ENCODE measurements at regions not wholly inside any gene's neighbourhood (a gene's known extent, or its start where the extent isn't known, plus 50 kb on each side); places are given as distances from the start of the nearest gene placed in this dataset.

DNA sequence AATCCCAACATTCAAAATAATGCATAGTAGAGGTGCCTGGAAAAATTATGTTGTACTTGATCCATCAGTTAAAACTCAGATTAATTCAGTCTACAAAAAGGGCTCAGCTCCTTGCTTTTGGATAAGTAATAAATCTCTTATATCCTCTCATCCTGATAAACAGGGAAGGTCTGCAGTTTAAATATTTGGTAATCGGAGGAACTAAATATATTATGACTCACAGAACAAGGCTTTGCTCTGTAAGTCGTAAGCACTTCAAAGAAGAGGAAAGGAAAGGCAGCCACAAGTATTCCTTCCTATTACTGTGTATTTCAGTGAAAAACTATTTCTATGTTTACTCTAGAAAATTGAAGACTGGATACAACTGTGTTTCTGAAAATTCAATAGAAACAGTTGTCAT lies 757.9 kb downstream of the CDY2B start:
- no peak for DNase-seq
- Histone ChIP-seq H3K9me3 (no peaks in the 10 kb centered on the region), H3K27ac (no peak overlapping the region), H3K4me1 (no peaks in the 10 kb centered on the region), H3K36me3 (no peaks in the 10 kb centered on the region), H3K27me3 (no peaks in the 10 kb centered on the region), H3K4me3 (no peak overlapping the region)
- intact Hi-C loops (cut with DNase I) = no loop called here
- TF ChIP-seq, protein P1, sequence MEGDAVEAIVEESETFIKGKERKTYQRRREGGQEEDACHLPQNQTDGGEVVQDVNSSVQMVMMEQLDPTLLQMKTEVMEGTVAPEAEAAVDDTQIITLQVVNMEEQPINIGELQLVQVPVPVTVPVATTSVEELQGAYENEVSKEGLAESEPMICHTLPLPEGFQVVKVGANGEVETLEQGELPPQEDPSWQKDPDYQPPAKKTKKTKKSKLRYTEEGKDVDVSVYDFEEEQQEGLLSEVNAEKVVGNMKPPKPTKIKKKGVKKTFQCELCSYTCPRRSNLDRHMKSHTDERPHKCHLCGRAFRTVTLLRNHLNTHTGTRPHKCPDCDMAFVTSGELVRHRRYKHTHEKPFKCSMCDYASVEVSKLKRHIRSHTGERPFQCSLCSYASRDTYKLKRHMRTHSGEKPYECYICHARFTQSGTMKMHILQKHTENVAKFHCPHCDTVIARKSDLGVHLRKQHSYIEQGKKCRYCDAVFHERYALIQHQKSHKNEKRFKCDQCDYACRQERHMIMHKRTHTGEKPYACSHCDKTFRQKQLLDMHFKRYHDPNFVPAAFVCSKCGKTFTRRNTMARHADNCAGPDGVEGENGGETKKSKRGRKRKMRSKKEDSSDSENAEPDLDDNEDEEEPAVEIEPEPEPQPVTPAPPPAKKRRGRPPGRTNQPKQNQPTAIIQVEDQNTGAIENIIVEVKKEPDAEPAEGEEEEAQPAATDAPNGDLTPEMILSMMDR (IDR thresholded peaks at IDR 0.05) = no peak
- no peak for TF ChIP-seq POLR2A (IDR thresholded peaks at IDR 0.05)
- 78% methylated on average over 2 of the region's 2 CpGs; no CpG with 5 or more reads in 1 of the 2 donors for WGBS, 2 donors

DNA sequence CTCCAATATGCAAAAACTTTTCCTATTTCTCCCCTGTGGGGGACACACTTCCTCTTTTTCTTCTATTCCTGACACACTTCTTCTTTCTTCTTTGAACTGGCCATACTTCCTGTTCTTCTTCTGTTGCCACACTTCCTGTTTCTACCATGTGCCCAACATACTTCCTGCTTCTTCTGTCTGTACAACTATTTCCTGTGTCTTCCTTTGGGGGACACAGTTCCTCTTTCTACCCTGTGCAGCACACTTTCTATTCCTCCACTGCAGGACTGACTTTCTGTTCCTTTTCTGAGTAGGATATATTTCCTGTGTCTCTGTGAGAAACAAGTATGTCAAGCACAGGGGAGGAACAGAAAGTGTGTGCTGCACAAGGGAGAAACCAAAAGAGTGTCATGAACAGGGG lies 794.7 kb downstream of the CDY2B start:
- DNase-seq = no peak
- no peaks in the 10 kb centered on the region for H3K4me1 ChIP-seq
- intact Hi-C loops (cut with DNase I) = no loop called here

DNA sequence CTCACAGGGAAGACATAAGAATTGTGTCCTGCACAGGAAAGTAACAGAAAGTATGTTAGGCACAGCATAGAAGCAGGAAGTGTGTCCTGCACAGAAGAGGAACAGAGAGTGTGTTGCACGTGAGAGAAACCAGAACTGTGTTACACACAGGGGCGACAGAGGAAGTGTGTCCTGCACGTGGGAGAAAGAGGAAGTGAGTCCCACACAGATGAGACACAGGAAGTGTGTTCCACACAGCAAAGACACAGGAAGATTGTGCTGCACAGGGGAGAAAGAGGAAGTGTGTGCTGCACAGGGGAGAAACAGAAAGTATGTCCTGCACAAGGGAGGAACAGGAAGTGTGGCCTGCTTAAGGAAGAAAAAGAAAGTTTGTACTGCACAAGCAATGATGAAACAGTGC lies 800.1 kb downstream of the CDY2B start:
- TF ChIP-seq POLR2A (IDR thresholded peaks at IDR 0.05) = no peak
- TF ChIP-seq, protein P1 (IDR thresholded peaks at IDR 0.05) = no peak
- Histone ChIP-seq H3K27ac (no peak overlapping the region), H3K9me3 (no peaks in the 10 kb centered on the region), H3K4me3 (no peak overlapping the region), H3K36me3 (no peaks in the 10 kb centered on the region), H3K4me1 (no peaks in the 10 kb centered on the region), H3K27me3 (no peaks in the 10 kb centered on the region)
- WGBS, 2 donors = 53% methylated on average over 3 of the region's 3 CpGs; no CpG with 5 or more reads in 1 of the 2 donors
- no peak for DNase-seq
- intact Hi-C loops (cut with DNase I) = no loop called here

More for the DNA sequence above, 794.7 kb downstream of the CDY2B start:
- H3K36me3 ChIP-seq = no peaks in the 10 kb centered on the region
- no peak overlapping the region for H3K27ac ChIP-seq
- no peak overlapping the region for H3K4me3 ChIP-seq
- TF ChIP-seq, protein P1 (IDR thresholded peaks at IDR 0.05) = no peak
- no peak for TF ChIP-seq POLR2A (IDR thresholded peaks at IDR 0.05)
- no peaks in the 10 kb centered on the region for H3K9me3 ChIP-seq
- no peaks in the 10 kb centered on the region for H3K27me3 ChIP-seq

DNA sequence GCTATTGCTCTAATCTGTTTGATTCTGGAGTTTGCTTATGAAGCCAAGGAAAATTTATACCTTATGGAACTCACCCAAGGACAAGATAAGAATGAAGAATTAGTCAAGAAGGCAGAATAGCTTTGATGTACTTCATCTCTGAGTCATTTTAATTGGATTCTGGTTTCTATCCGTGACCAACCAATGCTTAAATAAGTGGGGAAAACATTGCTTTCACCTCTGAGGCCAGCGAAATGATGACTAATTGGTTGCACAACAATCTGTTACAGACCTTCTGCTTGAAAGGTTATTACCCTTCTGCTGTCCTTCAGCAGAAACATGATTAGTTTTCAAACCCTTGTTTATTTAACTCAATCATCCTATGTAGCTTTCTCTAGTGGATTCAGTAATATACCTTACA lies 812.7 kb downstream of the CDY2B start:
- intact Hi-C loops (cut with DNase I) = no loop called here
- no peak overlapping the region for H3K4me3 ChIP-seq
- 22% methylated on average over 2 of the region's 2 CpGs; no CpG with 5 or more reads in 1 of the 2 donors for WGBS, 2 donors
- H3K36me3 ChIP-seq = no peaks in the 10 kb centered on the region
- no peaks in the 10 kb centered on the region for H3K4me1 ChIP-seq
- TF ChIP-seq, protein P1 (IDR thresholded peaks at IDR 0.05) = no peak
- no peak for TF ChIP-seq POLR2A (IDR thresholded peaks at IDR 0.05)
- no peaks in the 10 kb centered on the region for H3K9me3 ChIP-seq
- no peaks in the 10 kb centered on the region for H3K27me3 ChIP-seq
- DNase-seq = no peak
- H3K27ac ChIP-seq = no peak overlapping the region

DNA sequence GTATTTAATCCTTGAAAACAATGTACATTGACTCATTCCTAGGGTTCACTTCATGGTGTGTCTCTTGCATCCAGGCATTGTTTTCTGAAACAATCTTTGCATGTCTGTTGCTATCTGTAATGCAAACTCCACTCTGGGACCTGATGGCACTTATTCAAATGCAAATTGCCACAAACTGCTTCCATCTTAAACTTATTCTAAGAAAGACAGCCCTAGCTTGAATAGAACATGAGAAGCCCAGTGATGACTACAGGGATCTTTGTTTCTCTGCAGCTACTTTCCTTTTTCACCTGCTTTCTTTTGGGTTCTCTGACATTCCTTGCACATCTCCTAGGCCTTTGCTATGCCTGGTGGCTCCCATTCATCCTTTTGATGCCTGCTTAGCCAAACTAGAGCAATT lies 827.0 kb downstream of the CDY2B start:
- Histone ChIP-seq H3K4me1 (no peaks in the 10 kb centered on the region), H3K27ac (no peak overlapping the region), H3K4me3 (no peak overlapping the region), H3K36me3 (no peaks in the 10 kb centered on the region), H3K9me3 (no peaks in the 10 kb centered on the region), H3K27me3 (no peaks in the 10 kb centered on the region)
- no peak for TF ChIP-seq POLR2A (IDR thresholded peaks at IDR 0.05)
- TF ChIP-seq, protein P1 (IDR thresholded peaks at IDR 0.05) = no peak
- no peak for DNase-seq
- intact Hi-C loops (cut with DNase I) = no loop called here
